Sigmoid colon (tissue), 6 donors: ENCODE measurements at regions not wholly inside any gene's neighbourhood (a gene's known extent, or its start where the extent isn't known, plus 50 kb on each side); places are given as distances from the start of the nearest gene placed in this dataset.

Experiments
- DNase-seq: peaks from one replicate; pipeline ENCODE4 v3.0.0-alpha.2; 2019
- H3K27ac ChIP-seq, 4 donors: fragments of 200-600 bp; sonication (generic); one replicate each; pipeline ENCODE4 v1.5.1; 2016 to 2019; ENCODE audit warnings: mild to moderate bottlenecking in 1 of 4
- H3K27me3 ChIP-seq, 3 donors: fragments of 200-600 bp; sonication (generic); one replicate each; pipeline ENCODE4 v1.5.1; 2019; ENCODE audit warnings: mild to moderate bottlenecking in 1 of 3
- H3K36me3 ChIP-seq, 4 donors: fragments of 200-600 bp; sonication (generic); one replicate each; pipeline ENCODE4 v1.5.1; 2016 to 2019
- H3K4me1 ChIP-seq, 4 donors: fragments of 200-600 bp; sonication (generic); one replicate each; pipeline ENCODE4 v1.5.1; 2017 to 2019
- H3K4me3 ChIP-seq, 4 donors: fragments of 200-600 bp; sonication (generic); one replicate each; pipeline ENCODE4 v1.5.1; 2017 to 2019; ENCODE audit warnings: mild to moderate bottlenecking in 2 of 4, moderate library complexity in 1 of 4
- H3K9me3 ChIP-seq, 4 donors: fragments of 200-600 bp in 3 of 4; sonication (generic) in 3 of 4; one replicate each; pipeline versions ENCODE4 v1.5.1 to v1.6.1; 2013 to 2019
- EP300 ChIP-seq, 4 donors: sonication (generic); formaldehyde crosslinking; IDR thresholded peaks; one replicate each; pipeline ENCODE4 v1.6.1; 2017; ENCODE audit warnings: antibody characterized with exemption in 4 of 4
- POLR2A ChIP-seq, 2 donors: fragments of 450-650 bp; IDR thresholded peaks; one replicate each; pipeline ENCODE4 v1.6.1; 2016; ENCODE audit warnings: antibody characterized with exemption in 2 of 2, mild to moderate bottlenecking in 2 of 2, moderate library complexity in 2 of 2
- POLR2AphosphoS5 ChIP-seq, 4 donors: sonication (generic); formaldehyde crosslinking; IDR thresholded peaks; one replicate each; pipeline ENCODE4 v1.6.1; 2017; ENCODE audit warnings: antibody characterized with exemption in 4 of 4
- WGBS, 2 donors: extraction: QIAGEN DNeasy Blood & Tissue Kit; methylation state at CpG; one replicate each; pipeline ENCODE4 v1.1.7; 2013; 5-methylcytosine and 5-hydroxymethylcytosine counted together
- intact Hi-C: fragments of 100-400 bp; cut with DNase I; formaldehyde crosslinking; loops from one replicate; pipeline ENCODE4 v1.15.1; 2023
- TF ChIP-seq, protein P1 (sequence below), 4 experiments: fragments of 450-650 bp in 3 of 4; fragments of 200-600 bp in 1 of 4; IDR thresholded peaks; one replicate each; pipeline ENCODE4 v1.5.1; 2016 to 2019; ENCODE audit warnings: antibody characterized with exemption in 4 of 4, mild to moderate bottlenecking in 3 of 4, moderate library complexity in 2 of 4
- donor health status: healthy with polysubstance abuse.
- donor health status: healthy.

DNA sequence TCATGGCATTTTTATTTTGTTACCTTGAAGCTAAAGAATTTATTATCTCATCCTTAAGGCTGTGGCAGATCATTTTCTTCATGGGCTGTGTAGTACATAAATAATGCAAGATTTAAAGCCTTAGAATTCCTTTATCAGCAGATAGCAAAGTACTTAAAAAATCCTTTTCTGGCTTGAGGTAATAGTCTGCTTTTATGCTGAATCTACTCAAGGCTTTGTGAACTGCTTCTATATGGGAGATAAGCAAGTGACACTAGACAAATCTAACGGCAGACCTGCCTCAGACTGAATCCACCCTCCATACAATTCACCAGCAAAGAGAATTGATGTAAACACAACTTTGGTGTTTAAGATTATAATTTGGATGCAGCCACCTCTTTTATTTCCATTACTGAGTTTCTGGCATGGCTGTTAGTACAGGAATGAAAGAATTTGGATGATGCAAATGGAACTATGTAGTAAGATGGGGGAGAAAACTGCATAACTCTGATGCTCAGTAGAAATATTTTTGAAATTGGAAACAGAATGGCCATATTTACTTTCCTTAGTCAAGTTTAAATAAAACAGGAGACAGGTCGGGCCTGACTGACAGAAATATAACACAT is 1121.5 kb downstream of the NAALADL2 start:
- no peaks in the 10 kb centered on the region for H3K4me1 ChIP-seq
- intact Hi-C loops, result no loop called here
- TF ChIP-seq POLR2AphosphoS5 (IDR thresholded peaks at IDR 0.05), result no peak
- TF ChIP-seq, protein P1, sequence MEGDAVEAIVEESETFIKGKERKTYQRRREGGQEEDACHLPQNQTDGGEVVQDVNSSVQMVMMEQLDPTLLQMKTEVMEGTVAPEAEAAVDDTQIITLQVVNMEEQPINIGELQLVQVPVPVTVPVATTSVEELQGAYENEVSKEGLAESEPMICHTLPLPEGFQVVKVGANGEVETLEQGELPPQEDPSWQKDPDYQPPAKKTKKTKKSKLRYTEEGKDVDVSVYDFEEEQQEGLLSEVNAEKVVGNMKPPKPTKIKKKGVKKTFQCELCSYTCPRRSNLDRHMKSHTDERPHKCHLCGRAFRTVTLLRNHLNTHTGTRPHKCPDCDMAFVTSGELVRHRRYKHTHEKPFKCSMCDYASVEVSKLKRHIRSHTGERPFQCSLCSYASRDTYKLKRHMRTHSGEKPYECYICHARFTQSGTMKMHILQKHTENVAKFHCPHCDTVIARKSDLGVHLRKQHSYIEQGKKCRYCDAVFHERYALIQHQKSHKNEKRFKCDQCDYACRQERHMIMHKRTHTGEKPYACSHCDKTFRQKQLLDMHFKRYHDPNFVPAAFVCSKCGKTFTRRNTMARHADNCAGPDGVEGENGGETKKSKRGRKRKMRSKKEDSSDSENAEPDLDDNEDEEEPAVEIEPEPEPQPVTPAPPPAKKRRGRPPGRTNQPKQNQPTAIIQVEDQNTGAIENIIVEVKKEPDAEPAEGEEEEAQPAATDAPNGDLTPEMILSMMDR (IDR thresholded peaks at IDR 0.05), result no peak
- no peak for TF ChIP-seq POLR2A (IDR thresholded peaks at IDR 0.05)
- no peak for TF ChIP-seq EP300 (IDR thresholded peaks at IDR 0.05)

DNA sequence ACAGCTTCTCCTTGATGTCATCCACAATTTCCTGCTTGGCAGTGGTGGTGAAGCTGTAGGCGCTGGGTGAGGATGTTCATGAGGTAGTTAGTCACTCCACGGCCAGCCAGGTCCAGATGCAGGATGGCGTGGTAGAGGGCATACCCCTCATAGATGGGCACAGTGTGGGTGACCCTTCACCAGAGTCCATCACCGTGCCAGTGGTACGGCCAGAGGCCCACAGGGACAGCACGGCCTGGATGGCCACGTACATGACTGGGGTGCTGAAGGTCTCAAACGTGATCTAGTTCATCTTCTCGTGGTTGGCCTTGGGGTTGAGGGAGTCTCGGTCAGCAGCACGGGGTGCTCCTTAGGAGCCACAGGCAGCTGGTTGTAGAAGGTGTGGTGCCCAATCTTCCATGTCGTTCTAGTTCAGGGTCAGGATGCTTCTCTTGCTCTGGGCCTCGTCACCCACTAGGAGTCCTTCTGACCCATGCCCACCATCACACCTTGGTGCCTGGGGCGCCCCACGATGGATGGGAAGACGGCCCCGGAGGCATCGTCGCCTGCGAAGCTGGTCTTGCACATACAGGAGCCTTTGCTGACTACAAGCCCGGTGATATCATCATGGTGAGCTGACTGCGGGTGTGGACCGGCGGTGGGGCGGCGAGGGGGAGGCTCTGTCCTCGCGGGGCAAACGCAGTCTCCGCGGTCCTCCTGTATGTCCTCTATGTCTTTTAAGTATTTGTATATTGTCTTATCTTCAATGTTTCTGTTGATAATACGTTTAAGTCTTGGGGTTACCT is 1119.0 kb downstream of the NAALADL2 start:
- no peak overlapping the region for H3K27ac ChIP-seq
- no peaks in the 10 kb centered on the region for H3K9me3 ChIP-seq
- no peak for DNase-seq
- H3K27me3 ChIP-seq, result no peaks in the 10 kb centered on the region
- 95 to 96% methylated on average over 32 of the region's 32 CpGs for WGBS, 2 donors
- no peak overlapping the region for H3K4me3 ChIP-seq
- intact Hi-C loops, result no loop called here
- H3K36me3 ChIP-seq, result no peaks in the 10 kb centered on the region
- H3K4me1 ChIP-seq, result no peaks in the 10 kb centered on the region
- TF ChIP-seq, protein P1 (IDR thresholded peaks at IDR 0.05), result no peak
- no peak for TF ChIP-seq POLR2AphosphoS5 (IDR thresholded peaks at IDR 0.05)
- no peak for TF ChIP-seq POLR2A (IDR thresholded peaks at IDR 0.05)
- no peak for TF ChIP-seq EP300 (IDR thresholded peaks at IDR 0.05)

More for the DNA sequence above, 1121.5 kb downstream of the NAALADL2 start:
- H3K27ac ChIP-seq, result no peak overlapping the region
- H3K4me3 ChIP-seq, result no peak overlapping the region
- no peaks in the 10 kb centered on the region for H3K9me3 ChIP-seq
- DNase-seq, result no peak
- H3K27me3 ChIP-seq, result no peaks in the 10 kb centered on the region
- H3K36me3 ChIP-seq, result no peaks in the 10 kb centered on the region
- WGBS, 2 donors, result 53 to 75% methylated on average over 2 of the region's 2 CpGs

DNA sequence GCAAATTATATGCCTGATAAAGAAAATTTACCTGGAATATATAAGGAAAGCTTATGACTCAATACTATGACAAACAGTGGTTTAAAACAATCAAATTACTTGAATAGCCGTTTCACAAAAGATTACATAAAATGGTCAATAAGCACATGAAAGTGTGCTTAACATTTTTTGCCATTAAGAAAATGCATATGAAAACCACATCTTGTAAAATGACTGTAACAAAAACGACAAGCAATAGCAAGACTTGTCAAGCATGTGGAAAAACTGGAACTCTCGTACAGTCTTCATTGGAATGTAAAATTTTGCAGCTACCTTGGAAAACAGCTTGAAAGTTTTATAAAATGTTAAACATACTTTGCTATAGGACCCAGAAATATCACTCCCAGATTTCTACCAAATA is 1110.3 kb downstream of the NAALADL2 start:
- peaks cover 0 to 4% (median 2%) of the 10 kb centered on the region in 4 donors for H3K9me3 ChIP-seq
- H3K4me3 ChIP-seq, result no peak overlapping the region
- 86 to 90% methylated on average over 3 of the region's 3 CpGs for WGBS, 2 donors
- intact Hi-C loops, result no loop called here
- DNase-seq, result no peak
- H3K27me3 ChIP-seq, result no peaks in the 10 kb centered on the region
- no peaks in the 10 kb centered on the region for H3K36me3 ChIP-seq
- no peak for TF ChIP-seq POLR2A (IDR thresholded peaks at IDR 0.05)
- TF ChIP-seq, protein P1 (IDR thresholded peaks at IDR 0.05), result no peak
- TF ChIP-seq EP300 (IDR thresholded peaks at IDR 0.05), result no peak
- TF ChIP-seq POLR2AphosphoS5 (IDR thresholded peaks at IDR 0.05), result no peak
- no peak overlapping the region for H3K27ac ChIP-seq
- no peaks in the 10 kb centered on the region for H3K4me1 ChIP-seq

DNA sequence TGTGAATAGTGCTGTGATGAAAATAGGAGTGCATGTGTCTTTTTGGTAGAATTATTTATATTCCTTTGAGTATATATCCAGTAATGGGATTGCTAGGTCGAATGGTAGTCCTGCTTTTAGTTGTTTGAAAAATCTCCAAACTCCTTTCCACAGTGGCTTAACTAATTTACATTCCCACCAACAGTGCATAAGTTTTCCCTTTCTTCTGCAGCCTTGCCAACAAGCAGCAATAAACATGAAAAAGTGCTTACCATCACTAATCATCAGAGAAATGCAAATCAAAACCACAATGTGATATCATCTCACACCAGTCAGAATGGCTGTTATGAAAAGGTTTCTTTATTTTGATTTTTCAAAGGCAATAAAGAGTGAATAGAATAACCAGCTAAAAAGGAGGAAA is 1105.9 kb downstream of the NAALADL2 start:
- no peak for TF ChIP-seq EP300 (IDR thresholded peaks at IDR 0.05)
- no peak for TF ChIP-seq POLR2A (IDR thresholded peaks at IDR 0.05)
- no peak for TF ChIP-seq POLR2AphosphoS5 (IDR thresholded peaks at IDR 0.05)
- TF ChIP-seq, protein P1 (IDR thresholded peaks at IDR 0.05), result no peak
- WGBS, 2 donors, result 50 to 57% methylated on average over 1 of the region's 1 CpG
- no peaks in the 10 kb centered on the region for H3K27me3 ChIP-seq
- no peaks in the 10 kb centered on the region for H3K36me3 ChIP-seq
- H3K9me3 ChIP-seq, result peaks cover 0 to 4% (median 2%) of the 10 kb centered on the region in 4 donors
- H3K4me1 ChIP-seq, result no peaks in the 10 kb centered on the region
- H3K4me3 ChIP-seq, result no peak overlapping the region
- DNase-seq, result no peak
- intact Hi-C loops, result no loop called here
- H3K27ac ChIP-seq, result no peak overlapping the region
